H1 (cell line): ENCODE measurements at regions not wholly inside any gene's neighbourhood (a gene's known extent, or its start where the extent isn't known, plus 50 kb on each side); places are given as distances from the start of the nearest gene placed in this dataset.
"Not testable (repeated sequence)": the region's sequence is repeated elsewhere in the genome, so short reads cannot be mapped to it uniquely, and the experiment has no call there.

ENCODE experiments used
- CTCF ChIA-PET: fragments of 300-600 bp; sonication (Branson Sonifier 250); formaldehyde crosslinking; loops from one replicate; lab custom pipeline; 2021; ENCODE audit not compliant: partially characterized antibody; lab: Charles Lee
- POLR2A ChIA-PET: fragments of 300-600 bp; sonication (Branson Sonifier 250); formaldehyde crosslinking; loops from one replicate; lab custom pipeline; 2021; ENCODE audit warnings: inconsistent platforms; ENCODE audit not compliant: partially characterized antibody; lab: Charles Lee
- DNase-seq, 2 experiments: peaks; one replicate each; pipeline versions ENCODE4 v3.0.0 to v3.0.0-alpha.2; 2010 to 2022; ENCODE audit warnings: low spot score in 2 of 2, low read depth in 1 of 2, mixed read lengths in 1 of 2
- FAIRE-seq: peaks from 2 replicates; lab custom pipeline; 2011; peaks lifted over from hg19 to GRCh38; lab: Jason Lieb, UNC
- H2AFZ ChIP-seq: 2 replicates; pipeline ENCODE4 v1.8.1; 2012; ENCODE audit warnings: low read length, inconsistent platforms
- H2AK5ac ChIP-seq: 2 replicates; pipeline ENCODE4 v1.6.1; 2013; ENCODE audit warnings: low read depth, low read length
- H2BK120ac ChIP-seq: replicated peaks from 2 replicates; pipeline ENCODE3; 2013; ENCODE audit warnings: low read depth, low read length, inconsistent platforms
- H2BK12ac ChIP-seq: 2 replicates; pipeline ENCODE4 v1.6.1; 2013; ENCODE audit warnings: low read depth, low read length
- H2BK15ac ChIP-seq: 2 replicates; pipeline ENCODE4 v1.6.1; 2013; ENCODE audit warnings: low read length
- H2BK20ac ChIP-seq: 2 replicates; pipeline ENCODE4 v1.6.1; 2013; ENCODE audit warnings: low read length
- H2BK5ac ChIP-seq: 2 replicates; pipeline ENCODE4 v1.6.1; 2013; ENCODE audit warnings: low read depth, low read length
- H3K14ac ChIP-seq: 2 replicates; pipeline ENCODE4 v1.6.1; 2013; ENCODE audit warnings: inconsistent platforms; ENCODE audit not compliant: insufficient read length
- H3K18ac ChIP-seq: 2 replicates; pipeline ENCODE4 v1.6.1; 2013; ENCODE audit warnings: low read length; ENCODE audit errors: extremely low read depth
- H3K23ac ChIP-seq: 2 replicates; pipeline ENCODE4 v1.6.1; 2013; ENCODE audit warnings: inconsistent platforms; ENCODE audit not compliant: insufficient read length
- H3K23me2 ChIP-seq: 2 replicates; pipeline ENCODE4 v1.6.1; 2013; ENCODE audit warnings: low read depth, low read length
- H3K27ac ChIP-seq: 2 replicates; pipeline ENCODE4 v1.6.1; 2011; ENCODE audit warnings: low read depth, low read length, inconsistent platforms
- H3K27me3 ChIP-seq, 4 experiments: replicated peaks in 1 of 4; 1 replicate in 1 of 4; 2 replicates in 3 of 4; pipeline versions ENCODE4 v1.6.1 to v1.8.1; 2011 to 2013; ENCODE audit warnings: low read length in 3 of 4, mild to moderate bottlenecking in 3 of 4, inconsistent platforms in 2 of 4, mixed read lengths in 2 of 4, moderate library complexity in 1 of 4; ENCODE audit not compliant: control insufficient read depth in 3 of 4, insufficient read depth in 3 of 4; ENCODE audit errors: extremely low read depth in 1 of 4
- H3K36me3 ChIP-seq, 4 experiments: 2 replicates each; pipeline versions ENCODE4 v1.6.1 to v1.8.1; 2011 to 2013; ENCODE audit warnings: mild to moderate bottlenecking in 4 of 4, low read length in 3 of 4, moderate library complexity in 2 of 4, control low read depth in 1 of 4, inconsistent platforms in 1 of 4; ENCODE audit not compliant: insufficient read depth in 4 of 4, control insufficient read depth in 2 of 4
- H3K4ac ChIP-seq: replicated peaks from 2 replicates; pipeline ENCODE3; 2013; ENCODE audit warnings: low read length, low read depth, mixed read lengths, inconsistent platforms; ENCODE audit not compliant: insufficient read length
- H3K4me1 ChIP-seq, 4 experiments: replicated peaks in 1 of 4; 1 replicate in 1 of 4; 2 replicates in 3 of 4; pipeline versions ENCODE4 v1.6.1 to v1.8.1; 2011 to 2013; ENCODE audit warnings: low read length in 3 of 4, inconsistent platforms in 2 of 4, mixed read lengths in 1 of 4; ENCODE audit not compliant: insufficient read depth in 4 of 4, control insufficient read depth in 3 of 4
- H3K4me2 ChIP-seq, 2 experiments: 2 replicates each; pipeline versions ENCODE4 v1.6.1 to v1.8.1; 2011 to 2013; ENCODE audit warnings: low read depth in 2 of 2, low read length in 2 of 2, control low read depth in 1 of 2, inconsistent platforms in 1 of 2, mild to moderate bottlenecking in 1 of 2; ENCODE audit not compliant: insufficient read depth in 1 of 2
- H3K4me3 ChIP-seq, 4 experiments: fragments of 200-600, 300-600 bp in 1 of 4; sonication (generic), shearing (Covaris generic), sonication (Bioruptor Twin) in 1 of 4; 2 replicates each; pipeline versions ENCODE4 v1.5.1 to v1.8.1; 2011 to 2016; ENCODE audit warnings: low read length in 4 of 4, low read depth in 3 of 4, control low read depth in 2 of 4, inconsistent platforms in 2 of 4, mild to moderate bottlenecking in 2 of 4, mixed read lengths in 1 of 4, moderate library complexity in 1 of 4; ENCODE audit not compliant: insufficient read depth in 2 of 4; ENCODE audit errors: extremely low read depth in 1 of 4
- H3K56ac ChIP-seq: replicated peaks from 2 replicates; pipeline ENCODE3; 2013; ENCODE audit warnings: low read depth, mild to moderate bottlenecking, mixed read lengths, low read length, inconsistent platforms; ENCODE audit not compliant: insufficient read length
- H3K79me1 ChIP-seq: 2 replicates; pipeline ENCODE4 v1.6.1; 2013; ENCODE audit warnings: low read depth, low read length, control low read depth
- H3K79me2 ChIP-seq, 2 experiments: 2 replicates each; pipeline versions ENCODE4 v1.6.1 to v1.8.1; 2012 to 2013; ENCODE audit warnings: low read length in 2 of 2, mild to moderate bottlenecking in 2 of 2, inconsistent platforms in 1 of 2; ENCODE audit not compliant: insufficient read depth in 2 of 2, control insufficient read depth in 1 of 2
- H3K9ac ChIP-seq, 4 experiments: replicated peaks in 1 of 4; 1 replicate in 1 of 4; 2 replicates in 3 of 4; pipeline versions ENCODE4 v1.6.1 to v1.8.1; 2011 to 2013; ENCODE audit warnings: low read depth in 3 of 4, low read length in 3 of 4, control low read depth in 2 of 4, mild to moderate bottlenecking in 2 of 4, moderate library complexity in 2 of 4, inconsistent platforms in 1 of 4; ENCODE audit errors: extremely low read depth in 1 of 4
- H3K9me3 ChIP-seq, 2 experiments: 2 replicates each; pipeline versions ENCODE4 v1.6.1 to v1.8.1; 2012 to 2013; ENCODE audit warnings: mild to moderate bottlenecking in 2 of 2, moderate library complexity in 2 of 2, control low read depth in 1 of 2, inconsistent platforms in 1 of 2, low read depth in 1 of 2, low read length in 1 of 2, mixed read lengths in 1 of 2; ENCODE audit not compliant: insufficient read depth in 2 of 2
- H4K20me1 ChIP-seq, 2 experiments: replicated peaks in 1 of 2; 2 replicates each; pipeline versions ENCODE3 to v1.8.1; 2011 to 2013; ENCODE audit warnings: inconsistent platforms in 2 of 2, low read length in 2 of 2, mild to moderate bottlenecking in 1 of 2; ENCODE audit not compliant: insufficient read depth in 2 of 2, control insufficient read depth in 1 of 2
- H4K5ac ChIP-seq: 2 replicates; pipeline ENCODE4 v1.6.1; 2013; ENCODE audit warnings: low read length, low read depth, mixed read lengths, inconsistent platforms; ENCODE audit not compliant: insufficient read length
- H4K8ac ChIP-seq: 2 replicates; pipeline ENCODE4 v1.8.0; 2013; ENCODE audit warnings: mild to moderate bottlenecking, moderate library complexity, low read length, inconsistent platforms; ENCODE audit not compliant: insufficient read depth; ENCODE audit errors: extremely low read depth
- H4K91ac ChIP-seq: replicated peaks from 2 replicates; pipeline ENCODE3; 2013; ENCODE audit warnings: low read length, mixed read lengths, inconsistent platforms; ENCODE audit not compliant: insufficient read length
- WGBS, 2 experiments: shearing (Covaris generic) in 1 of 2; methylation state at CpG; one replicate each; pipeline versions ENCODE4 v1.1.6 to v1.1.7; 2013 to 2015; ENCODE audit warnings: low lambda C conversion rate in 2 of 2, mixed read lengths in 2 of 2, inconsistent platforms in 1 of 2, low coverage in 1 of 2, missing lambda C conversion rate in 1 of 2; ENCODE audit not compliant: insufficient replicate concordance in 2 of 2, insufficient coverage in 1 of 2, insufficient read length in 1 of 2; ENCODE audit errors: extremely low coverage in 1 of 2, missing lambda C conversion rate in 1 of 2; 5-methylcytosine and 5-hydroxymethylcytosine counted together

DNA sequence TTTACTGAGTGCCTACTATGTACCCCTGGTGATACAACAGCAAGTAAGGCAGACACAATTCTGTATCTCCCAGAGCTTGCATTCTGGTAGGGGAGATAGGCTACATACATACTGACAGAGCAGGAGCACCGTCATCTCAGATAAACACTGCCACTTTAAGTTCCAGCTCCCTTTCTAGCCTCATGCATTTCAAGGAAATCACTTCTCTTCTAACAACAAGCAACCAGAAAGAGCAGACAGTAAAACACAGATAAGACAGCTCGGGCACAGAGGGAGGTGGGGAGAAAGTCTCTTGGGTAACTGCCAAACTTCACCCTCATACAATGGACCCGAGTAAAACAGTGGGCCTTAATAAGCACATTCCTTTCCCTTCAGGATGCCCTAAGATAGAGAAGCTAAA, 169.6 kb downstream of the UTP18 start:
- H2BK5ac ChIP-seq, FAIRE-seq, H3K14ac ChIP-seq, H2BK12ac ChIP-seq, H4K8ac ChIP-seq, H3K27me3 ChIP-seq, H4K5ac ChIP-seq, H2AFZ ChIP-seq, H2AK5ac ChIP-seq, H3K27ac ChIP-seq, H3K9ac ChIP-seq, H3K4me2 ChIP-seq, H3K36me3 ChIP-seq, H2BK20ac ChIP-seq, H3K23ac ChIP-seq, H3K4me3 ChIP-seq, H3K79me2 ChIP-seq, POLR2A ChIA-PET, H3K79me1 ChIP-seq, H3K4ac ChIP-seq, H2BK15ac ChIP-seq, H3K23me2 ChIP-seq, H4K20me1 ChIP-seq, H3K18ac ChIP-seq, H3K56ac ChIP-seq, H3K4me1 ChIP-seq, DNase-seq, H4K91ac ChIP-seq, H2BK120ac ChIP-seq: not testable (repeated sequence)
- CTCF ChIA-PET, result interaction anchor here (1.8 kb wide), 1 partner anchor 131 kb away, joined by 4 read pairs; no protein-coding TSS in a partner anchor
- 63% methylated on average over 3 of the region's 3 CpGs; no CpG with 5 or more reads in 1 of the 2 experiments for WGBS, 2 experiments
- H3K9me3 ChIP-seq, result peaks cover 6 to 10% of the 10 kb centered on the region in 2 experiments; a peak in 1 of 4 replicates
